HL-60 (cell line): ENCODE measurements at regions not wholly inside any gene's neighbourhood (a gene's known extent, or its start where the extent isn't known, plus 50 kb on each side); places are given as distances from the start of the nearest gene placed in this dataset.

Source experiments
- DNase-seq, 2 experiments: peaks; one replicate each; pipeline ENCODE4 v3.0.0-alpha.2; 2010 to 2020; ENCODE audit warnings: low read depth in 1 of 2, low spot score in 1 of 2
- H3K27ac ChIP-seq: fragments of 250-450 bp; sonication (Bioruptor Pico); replicated peaks from 2 replicates; pipeline ENCODE4 v1.5.1; 2020; ENCODE audit warnings: mild to moderate bottlenecking, moderate library complexity
- H3K27me3 ChIP-seq: fragments of 250-450 bp; sonication (Bioruptor Pico); 2 replicates; pipeline ENCODE4 v1.5.1; 2021; ENCODE audit warnings: mild to moderate bottlenecking, moderate library complexity; ENCODE audit not compliant: insufficient read depth, poor library complexity, severe bottlenecking
- H3K4me3 ChIP-seq: replicated peaks from 2 replicates; pipeline ENCODE4 v1.5.1; 2011; ENCODE audit warnings: mild to moderate bottlenecking, control low read depth, low read length; ENCODE audit not compliant: insufficient read depth
- GABPA ChIP-seq: IDR thresholded peaks from 2 replicates; pipeline ENCODE4 v1.6.1; 2012; ENCODE audit warnings: low read depth
- POLR2AphosphoS5 ChIP-seq: IDR thresholded peaks from 2 replicates; pipeline ENCODE4 v1.6.1; 2012; ENCODE audit warnings: low read depth
- SPI1 ChIP-seq: IDR thresholded peaks from 2 replicates; pipeline ENCODE4 v1.6.1; 2012; ENCODE audit warnings: low read depth, mild to moderate bottlenecking, borderline replicate concordance
- TF ChIP-seq, protein P1 (sequence below): IDR thresholded peaks from one replicate; pipeline ENCODE4 v1.5.1; 2011; ENCODE audit warnings: low read length, control low read depth, inconsistent platforms; ENCODE audit not compliant: insufficient read depth
- TF ChIP-seq, protein P2 (sequence below): IDR thresholded peaks from 2 replicates; pipeline ENCODE4 v1.6.1; 2012; ENCODE audit warnings: low read depth; ENCODE audit not compliant: insufficient replicate concordance

DNA sequence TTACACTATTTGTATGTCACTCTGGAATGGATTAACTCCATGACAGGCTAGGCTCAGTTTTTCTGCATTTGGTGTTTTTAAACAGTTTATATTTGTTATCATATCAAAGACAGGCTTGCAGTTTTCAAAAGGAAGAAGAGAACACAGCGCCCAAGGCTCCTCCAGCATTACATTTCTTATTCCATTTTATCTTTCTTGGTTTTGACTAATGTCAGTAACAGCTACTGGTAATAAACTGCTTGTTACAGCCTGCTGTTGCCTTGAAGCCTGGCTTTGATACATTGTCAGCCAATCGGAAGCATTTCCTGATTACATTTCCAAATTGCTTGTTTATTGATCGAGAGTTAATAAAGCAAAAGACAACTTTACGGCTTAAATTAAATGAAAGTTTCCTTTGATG, 166.0 kb upstream of the MDFIC start:
- Histone ChIP-seq H3K27me3 (no peaks in the 10 kb centered on the region), H3K27ac (no peak overlapping the region), H3K4me3 (no peak overlapping the region)
- no peak for TF ChIP-seq POLR2AphosphoS5
- TF ChIP-seq GABPA, result no peak
- TF ChIP-seq, protein P1, sequence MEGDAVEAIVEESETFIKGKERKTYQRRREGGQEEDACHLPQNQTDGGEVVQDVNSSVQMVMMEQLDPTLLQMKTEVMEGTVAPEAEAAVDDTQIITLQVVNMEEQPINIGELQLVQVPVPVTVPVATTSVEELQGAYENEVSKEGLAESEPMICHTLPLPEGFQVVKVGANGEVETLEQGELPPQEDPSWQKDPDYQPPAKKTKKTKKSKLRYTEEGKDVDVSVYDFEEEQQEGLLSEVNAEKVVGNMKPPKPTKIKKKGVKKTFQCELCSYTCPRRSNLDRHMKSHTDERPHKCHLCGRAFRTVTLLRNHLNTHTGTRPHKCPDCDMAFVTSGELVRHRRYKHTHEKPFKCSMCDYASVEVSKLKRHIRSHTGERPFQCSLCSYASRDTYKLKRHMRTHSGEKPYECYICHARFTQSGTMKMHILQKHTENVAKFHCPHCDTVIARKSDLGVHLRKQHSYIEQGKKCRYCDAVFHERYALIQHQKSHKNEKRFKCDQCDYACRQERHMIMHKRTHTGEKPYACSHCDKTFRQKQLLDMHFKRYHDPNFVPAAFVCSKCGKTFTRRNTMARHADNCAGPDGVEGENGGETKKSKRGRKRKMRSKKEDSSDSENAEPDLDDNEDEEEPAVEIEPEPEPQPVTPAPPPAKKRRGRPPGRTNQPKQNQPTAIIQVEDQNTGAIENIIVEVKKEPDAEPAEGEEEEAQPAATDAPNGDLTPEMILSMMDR, result no peak
- TF ChIP-seq SPI1, result no peak
- no peak for DNase-seq

DNA sequence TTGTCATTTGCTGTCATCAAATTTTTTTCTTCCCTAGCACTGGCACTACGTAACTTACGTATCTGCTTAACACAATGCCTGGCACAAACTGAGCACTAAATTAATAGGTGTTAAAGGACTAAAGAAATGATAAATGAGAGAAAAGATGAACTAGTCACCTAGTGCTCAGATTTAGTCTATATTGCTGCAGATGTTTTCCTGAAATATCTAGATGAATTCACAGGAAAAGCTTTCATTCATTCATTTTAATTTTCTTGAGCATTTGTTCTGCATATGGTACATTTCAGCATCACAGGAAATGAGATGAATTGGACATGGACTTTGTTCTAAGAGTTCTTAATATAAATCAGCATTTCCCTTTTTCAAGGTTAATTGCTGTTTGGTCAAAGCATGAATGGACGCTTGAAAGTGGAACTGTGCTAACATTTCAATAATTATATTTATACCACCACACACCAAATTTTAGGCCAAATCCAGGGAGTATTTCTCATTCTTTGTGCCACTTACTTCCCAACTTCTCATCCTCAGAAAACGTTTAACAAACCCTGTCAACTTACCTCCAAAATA, 163.2 kb upstream of the MDFIC start:
- no peak overlapping the region for H3K4me3 ChIP-seq
- no peak overlapping the region for H3K27ac ChIP-seq
- DNase-seq, result no peak
- no peak for TF ChIP-seq SPI1
- TF ChIP-seq GABPA, result no peak
- TF ChIP-seq, protein P2, sequence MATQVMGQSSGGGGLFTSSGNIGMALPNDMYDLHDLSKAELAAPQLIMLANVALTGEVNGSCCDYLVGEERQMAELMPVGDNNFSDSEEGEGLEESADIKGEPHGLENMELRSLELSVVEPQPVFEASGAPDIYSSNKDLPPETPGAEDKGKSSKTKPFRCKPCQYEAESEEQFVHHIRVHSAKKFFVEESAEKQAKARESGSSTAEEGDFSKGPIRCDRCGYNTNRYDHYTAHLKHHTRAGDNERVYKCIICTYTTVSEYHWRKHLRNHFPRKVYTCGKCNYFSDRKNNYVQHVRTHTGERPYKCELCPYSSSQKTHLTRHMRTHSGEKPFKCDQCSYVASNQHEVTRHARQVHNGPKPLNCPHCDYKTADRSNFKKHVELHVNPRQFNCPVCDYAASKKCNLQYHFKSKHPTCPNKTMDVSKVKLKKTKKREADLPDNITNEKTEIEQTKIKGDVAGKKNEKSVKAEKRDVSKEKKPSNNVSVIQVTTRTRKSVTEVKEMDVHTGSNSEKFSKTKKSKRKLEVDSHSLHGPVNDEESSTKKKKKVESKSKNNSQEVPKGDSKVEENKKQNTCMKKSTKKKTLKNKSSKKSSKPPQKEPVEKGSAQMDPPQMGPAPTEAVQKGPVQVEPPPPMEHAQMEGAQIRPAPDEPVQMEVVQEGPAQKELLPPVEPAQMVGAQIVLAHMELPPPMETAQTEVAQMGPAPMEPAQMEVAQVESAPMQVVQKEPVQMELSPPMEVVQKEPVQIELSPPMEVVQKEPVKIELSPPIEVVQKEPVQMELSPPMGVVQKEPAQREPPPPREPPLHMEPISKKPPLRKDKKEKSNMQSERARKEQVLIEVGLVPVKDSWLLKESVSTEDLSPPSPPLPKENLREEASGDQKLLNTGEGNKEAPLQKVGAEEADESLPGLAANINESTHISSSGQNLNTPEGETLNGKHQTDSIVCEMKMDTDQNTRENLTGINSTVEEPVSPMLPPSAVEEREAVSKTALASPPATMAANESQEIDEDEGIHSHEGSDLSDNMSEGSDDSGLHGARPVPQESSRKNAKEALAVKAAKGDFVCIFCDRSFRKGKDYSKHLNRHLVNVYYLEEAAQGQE, result no peak
- TF ChIP-seq, protein P1, result no peak
- no peak for TF ChIP-seq POLR2AphosphoS5
- H3K27me3 ChIP-seq, result no peaks in the 10 kb centered on the region

DNA sequence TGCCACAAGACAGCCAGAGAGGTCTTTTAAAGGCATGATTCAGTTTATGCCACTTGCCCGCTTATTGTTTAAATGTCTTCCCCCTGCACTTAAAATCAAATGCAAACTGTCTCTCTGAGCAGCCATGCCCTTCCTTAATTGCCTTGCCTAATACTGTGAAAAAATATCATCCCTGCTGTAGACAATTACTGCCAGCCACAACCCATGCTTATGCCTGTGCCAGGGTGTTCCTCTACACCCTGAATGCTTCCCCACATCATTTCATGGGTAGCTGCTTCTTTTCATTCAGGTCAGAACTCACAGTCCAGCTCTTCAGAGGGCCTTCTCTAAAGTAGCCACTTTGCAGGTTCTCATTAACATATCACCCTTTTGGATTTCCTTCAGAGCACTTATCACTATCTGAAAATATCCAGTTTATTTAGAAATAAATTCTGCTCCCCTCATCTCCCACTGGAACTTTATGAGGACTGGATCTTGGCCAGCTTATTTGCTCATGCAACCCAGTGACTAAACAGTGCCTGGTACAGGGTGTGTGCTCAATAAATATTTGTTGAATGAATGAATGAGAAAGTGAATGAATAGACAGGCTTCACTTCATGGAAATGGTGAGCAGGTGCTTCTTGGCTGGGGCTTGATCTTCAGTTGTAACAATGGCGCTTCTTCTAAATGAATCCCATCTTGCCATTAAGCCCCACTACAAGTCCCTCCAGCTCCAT, 162.4 kb upstream of the MDFIC start:
- H3K27ac ChIP-seq, result no peak overlapping the region
- no peak for DNase-seq
- no peak overlapping the region for H3K4me3 ChIP-seq
- no peaks in the 10 kb centered on the region for H3K27me3 ChIP-seq
- TF ChIP-seq GABPA (no peak), SPI1 (no peak), POLR2AphosphoS5 (no peak)
- TF ChIP-seq, protein P1, result no peak
- TF ChIP-seq, protein P2, result no peak

DNA sequence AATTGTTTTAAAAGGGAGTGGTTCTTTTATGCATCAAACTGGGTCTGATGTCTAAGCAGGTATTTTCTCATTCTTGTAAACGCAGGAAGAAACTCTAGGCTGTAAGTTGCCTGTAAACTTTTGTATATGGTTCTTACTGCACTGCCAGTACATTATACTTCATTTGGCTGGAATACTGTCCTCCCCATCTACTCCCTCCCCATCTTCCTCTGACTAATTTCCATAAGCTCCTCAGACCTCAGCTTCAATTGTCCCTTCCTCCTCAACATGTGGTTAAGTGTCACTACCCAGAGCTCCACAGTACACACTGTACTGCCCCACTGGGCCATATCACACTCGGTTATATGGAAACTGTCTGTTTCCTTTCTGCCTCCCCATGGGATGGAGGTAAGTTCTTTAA, 161.4 kb upstream of the MDFIC start:
- Histone ChIP-seq H3K4me3 (no peak overlapping the region), H3K27ac (no peak overlapping the region), H3K27me3 (no peaks in the 10 kb centered on the region)
- no peak for DNase-seq
- no peak for TF ChIP-seq POLR2AphosphoS5
- TF ChIP-seq, protein P1, result no peak
- TF ChIP-seq GABPA, result no peak
- TF ChIP-seq, protein P2, result no peak
- TF ChIP-seq SPI1, result no peak
